ENCODE measurements at regions not wholly inside any gene's neighbourhood (a gene's known extent, or its start where the extent isn't known, plus 50 kb on each side); places are given as distances from the start of the nearest gene placed in this dataset.

GRCh38 chr18:43542016-43542415, 264.7 kb upstream of the SYT4 start:
- Mint-ChIP-seq H3K27ac (ENCODE audit: unreplicated experiment) (no peak overlapping the region), H3K27me3 (ENCODE audit: unreplicated experiment) (no peaks in the 10 kb centered on the region), H3K4me3 (ENCODE audit: unreplicated experiment) (no peak overlapping the region), H3K36me3 (ENCODE audit: unreplicated experiment) (no peaks in the 10 kb centered on the region), H3K9me3 (ENCODE audit: unreplicated experiment) (no peaks in the 10 kb centered on the region), H3K4me1 (ENCODE audit: low read depth, unreplicated experiment) (no peaks in the 10 kb centered on the region)
- TF ChIP-seq, protein P1, sequence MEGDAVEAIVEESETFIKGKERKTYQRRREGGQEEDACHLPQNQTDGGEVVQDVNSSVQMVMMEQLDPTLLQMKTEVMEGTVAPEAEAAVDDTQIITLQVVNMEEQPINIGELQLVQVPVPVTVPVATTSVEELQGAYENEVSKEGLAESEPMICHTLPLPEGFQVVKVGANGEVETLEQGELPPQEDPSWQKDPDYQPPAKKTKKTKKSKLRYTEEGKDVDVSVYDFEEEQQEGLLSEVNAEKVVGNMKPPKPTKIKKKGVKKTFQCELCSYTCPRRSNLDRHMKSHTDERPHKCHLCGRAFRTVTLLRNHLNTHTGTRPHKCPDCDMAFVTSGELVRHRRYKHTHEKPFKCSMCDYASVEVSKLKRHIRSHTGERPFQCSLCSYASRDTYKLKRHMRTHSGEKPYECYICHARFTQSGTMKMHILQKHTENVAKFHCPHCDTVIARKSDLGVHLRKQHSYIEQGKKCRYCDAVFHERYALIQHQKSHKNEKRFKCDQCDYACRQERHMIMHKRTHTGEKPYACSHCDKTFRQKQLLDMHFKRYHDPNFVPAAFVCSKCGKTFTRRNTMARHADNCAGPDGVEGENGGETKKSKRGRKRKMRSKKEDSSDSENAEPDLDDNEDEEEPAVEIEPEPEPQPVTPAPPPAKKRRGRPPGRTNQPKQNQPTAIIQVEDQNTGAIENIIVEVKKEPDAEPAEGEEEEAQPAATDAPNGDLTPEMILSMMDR (IDR thresholded peaks at IDR 0.05; ENCODE audit: partially characterized antibody, unreplicated experiment) = no peak
- no peak for DNase-seq

GRCh38 chr18:43543236-43543635, 265.9 kb upstream of the SYT4 start:
- H3K4me3 Mint-ChIP-seq (ENCODE audit: unreplicated experiment) = no peak overlapping the region
- H3K4me1 Mint-ChIP-seq (ENCODE audit: low read depth, unreplicated experiment) = no peaks in the 10 kb centered on the region
- no peaks in the 10 kb centered on the region for H3K9me3 Mint-ChIP-seq (ENCODE audit: unreplicated experiment)
- TF ChIP-seq, protein P1 (IDR thresholded peaks at IDR 0.05; ENCODE audit: partially characterized antibody, unreplicated experiment) = no peak
- DNase-seq = no peak
- no peaks in the 10 kb centered on the region for H3K36me3 Mint-ChIP-seq (ENCODE audit: unreplicated experiment)
- no peak overlapping the region for H3K27ac Mint-ChIP-seq (ENCODE audit: unreplicated experiment)
- H3K27me3 Mint-ChIP-seq (ENCODE audit: unreplicated experiment) = no peaks in the 10 kb centered on the region

DNA sequence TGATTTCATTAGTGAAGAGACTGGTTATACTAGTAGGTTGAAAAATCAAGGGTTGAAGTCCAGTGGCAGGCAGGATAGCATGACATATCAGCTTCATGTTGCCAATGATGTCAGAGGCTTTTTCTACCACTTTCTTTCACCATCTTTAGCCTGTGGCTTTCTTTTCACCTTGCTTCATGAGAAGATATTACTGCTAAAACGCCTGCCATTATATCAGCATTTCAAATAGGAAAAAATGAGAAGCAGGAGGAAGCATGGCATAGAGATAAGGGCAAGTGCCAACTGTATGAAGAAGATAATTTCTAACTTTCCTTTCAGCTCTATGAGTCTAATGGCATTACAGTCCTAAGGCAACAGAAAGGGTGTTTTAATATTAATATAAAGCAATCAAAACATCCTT, 270.2 kb upstream of the SYT4 start:
- Mint-ChIP-seq H3K27ac (ENCODE audit: unreplicated experiment) (no peak overlapping the region), H3K4me3 (ENCODE audit: unreplicated experiment) (no peak overlapping the region), H3K27me3 (ENCODE audit: unreplicated experiment) (no peaks in the 10 kb centered on the region), H3K36me3 (ENCODE audit: unreplicated experiment) (peaks cover 4% of the 10 kb centered on the region), H3K9me3 (ENCODE audit: unreplicated experiment) (peaks cover 5% of the 10 kb centered on the region), H3K4me1 (ENCODE audit: low read depth, unreplicated experiment) (no peaks in the 10 kb centered on the region)
- TF ChIP-seq, protein P1 (IDR thresholded peaks at IDR 0.05; ENCODE audit: partially characterized antibody, unreplicated experiment) = no peak
- DNase-seq = no peak

DNA sequence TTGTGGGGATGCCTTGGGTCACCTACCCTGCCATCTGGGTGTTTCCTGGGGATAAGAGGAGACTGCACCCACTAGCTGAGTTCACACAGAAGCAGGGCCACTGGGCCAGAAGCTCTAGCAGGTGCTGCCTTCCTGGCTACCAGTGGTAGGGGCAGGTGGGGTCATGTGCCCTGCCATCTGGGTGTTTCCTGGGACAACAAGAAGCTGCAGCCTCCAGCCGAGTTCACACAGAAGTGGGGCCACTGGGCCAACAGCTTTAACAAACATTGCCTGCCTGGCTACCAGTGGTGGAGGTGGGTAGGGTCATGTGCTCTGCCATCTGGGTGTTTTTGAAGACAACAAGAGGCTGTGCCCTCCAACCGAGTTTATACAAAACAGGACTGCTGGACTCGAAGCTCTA, 282.2 kb upstream of the SYT4 start:
- no peak for DNase-seq
- H3K4me3 Mint-ChIP-seq (ENCODE audit: unreplicated experiment) = no peak overlapping the region
- H3K4me1 Mint-ChIP-seq (ENCODE audit: low read depth, unreplicated experiment) = no peaks in the 10 kb centered on the region
- no peaks in the 10 kb centered on the region for H3K27me3 Mint-ChIP-seq (ENCODE audit: unreplicated experiment)
- no peak overlapping the region for H3K27ac Mint-ChIP-seq (ENCODE audit: unreplicated experiment)
- TF ChIP-seq, protein P1 (IDR thresholded peaks at IDR 0.05; ENCODE audit: partially characterized antibody, unreplicated experiment) = no peak
- H3K9me3 Mint-ChIP-seq (ENCODE audit: unreplicated experiment) = no peaks in the 10 kb centered on the region
- H3K36me3 Mint-ChIP-seq (ENCODE audit: unreplicated experiment) = no peaks in the 10 kb centered on the region

GRCh38 chr18:43563780-43564179, 286.5 kb upstream of the SYT4 start:
- Mint-ChIP-seq H3K9me3 (ENCODE audit: unreplicated experiment) (no peaks in the 10 kb centered on the region), H3K27me3 (ENCODE audit: unreplicated experiment) (no peaks in the 10 kb centered on the region), H3K4me1 (ENCODE audit: low read depth, unreplicated experiment) (no peaks in the 10 kb centered on the region), H3K36me3 (ENCODE audit: unreplicated experiment) (no peaks in the 10 kb centered on the region), H3K4me3 (ENCODE audit: unreplicated experiment) (no peak overlapping the region), H3K27ac (ENCODE audit: unreplicated experiment) (no peak overlapping the region)
- TF ChIP-seq, protein P1 (IDR thresholded peaks at IDR 0.05; ENCODE audit: partially characterized antibody, unreplicated experiment) = peak; percentile 53
- DNase-seq = no peak

Data from glutamatergic neuron (in vitro differentiated cells).